Left lobe of liver (tissue), 2 donors: ENCODE measurements at regions not wholly inside any gene's neighbourhood (a gene's known extent, or its start where the extent isn't known, plus 50 kb on each side); places are given as distances from the start of the nearest gene placed in this dataset.
"Not testable (repeated sequence)": the region's sequence is repeated elsewhere in the genome, so short reads cannot be mapped to it uniquely, and the experiment has no call there.

Experiments used
- ATAC-seq: fragments of 200-7000 bp; cut with Tn5 transposase; one replicate; pipeline ENCODE4 v1.9.1; 2020; ENCODE audit warnings: mild to moderate bottlenecking, moderate library complexity
- DNase-seq: peaks from one replicate; pipeline ENCODE4 v3.0.0-alpha.2; 2020; ENCODE audit warnings: low spot score
- donor health status: DM: no; HTN: no; CAD: no; lungs with moderate emphysema.
- donor health status: DM: no; HTN: yes; CAD: no.

DNA sequence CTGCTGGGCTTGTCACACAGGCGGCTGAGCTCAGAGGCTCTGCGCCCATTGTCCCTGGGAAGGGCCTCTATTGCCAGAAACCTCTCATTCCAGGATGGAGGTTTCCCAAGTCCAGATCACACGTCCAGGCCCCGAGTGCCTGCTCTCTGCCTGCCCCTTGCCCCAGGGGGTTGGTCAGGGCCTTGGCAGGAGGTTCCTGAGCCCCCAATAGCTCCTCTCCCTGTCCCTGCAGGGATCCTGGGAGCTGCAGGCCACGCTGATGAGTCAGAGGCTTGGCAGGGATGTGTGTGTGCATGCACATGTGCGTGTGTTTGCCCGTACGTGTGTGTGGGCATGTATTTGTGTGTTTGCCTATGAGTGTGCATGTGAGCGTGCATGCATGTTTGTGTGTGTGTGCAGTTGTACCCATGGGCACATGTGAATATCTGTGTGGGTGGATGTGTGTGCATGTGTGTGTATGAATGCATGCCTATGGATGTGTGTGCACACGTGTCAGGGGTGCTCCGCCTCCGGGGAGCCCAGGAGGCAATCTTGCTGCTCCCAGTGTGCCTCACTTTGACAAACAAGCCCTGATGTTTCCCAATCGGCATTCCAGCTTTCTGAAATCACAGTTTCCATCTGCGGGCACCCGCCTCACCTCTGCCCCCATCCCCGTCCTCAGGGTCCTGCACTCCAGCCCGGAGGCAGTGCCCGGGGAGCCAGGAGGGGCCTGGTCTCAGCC lies 98.4 kb upstream of the GSE1 start:
- DNase-seq (peak; percentile 93), ATAC-seq (peak; percentile 79)

DNA sequence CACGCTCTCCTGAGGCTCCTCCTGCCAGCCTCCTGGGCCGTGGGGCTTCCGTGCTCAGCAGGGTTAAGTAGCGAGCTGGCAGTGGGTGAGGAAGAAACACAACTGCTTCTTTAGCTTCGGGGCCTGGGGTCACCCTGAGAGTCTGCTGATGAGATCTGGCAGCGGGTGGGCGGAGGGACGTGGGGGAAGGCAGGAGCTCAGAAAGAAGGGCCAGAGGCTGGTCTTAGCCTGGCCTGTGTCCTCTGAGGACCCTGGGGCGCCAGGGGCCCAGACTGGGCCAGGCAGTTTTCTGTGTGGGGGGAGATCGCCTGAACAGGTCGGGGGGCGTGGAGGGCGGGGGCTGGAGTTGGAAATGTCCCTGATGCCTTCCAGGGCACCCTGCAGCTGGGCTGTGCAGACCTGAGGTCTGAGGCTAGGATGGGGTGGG lies 97.8 kb upstream of the GSE1 start:
- DNase-seq = no peak
- ATAC-seq = no peak

DNA sequence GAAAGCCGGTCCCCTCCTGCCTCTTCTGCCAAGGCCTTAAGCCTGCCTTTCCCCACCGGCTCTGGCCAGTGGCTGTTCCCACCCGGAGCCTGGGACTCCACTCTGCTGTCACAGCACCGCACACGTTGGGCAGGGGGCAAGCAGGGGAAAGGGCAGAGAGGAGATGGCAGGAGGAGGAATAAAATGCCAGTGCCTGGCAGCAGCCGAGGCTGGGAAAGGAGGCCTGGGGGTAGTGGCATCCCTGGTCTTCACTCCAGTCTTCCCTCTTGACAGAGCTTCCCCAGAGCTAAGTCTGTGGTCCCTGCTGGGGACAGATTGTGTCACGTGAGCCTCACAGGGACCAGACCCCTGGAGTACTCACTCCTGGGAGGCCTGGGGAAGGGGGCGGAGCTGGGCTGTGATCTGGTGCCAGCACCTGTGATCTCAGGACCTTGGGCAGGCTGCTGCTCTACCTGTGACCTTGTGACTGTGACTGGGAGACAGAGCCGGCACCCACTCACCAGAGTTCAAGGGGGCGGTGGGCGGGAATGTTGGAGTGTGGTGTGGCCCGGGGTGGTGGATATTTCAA lies 97.2 kb upstream of the GSE1 start:
- peak; percentile 93 for DNase-seq
- ATAC-seq = peak; percentile 67

DNA sequence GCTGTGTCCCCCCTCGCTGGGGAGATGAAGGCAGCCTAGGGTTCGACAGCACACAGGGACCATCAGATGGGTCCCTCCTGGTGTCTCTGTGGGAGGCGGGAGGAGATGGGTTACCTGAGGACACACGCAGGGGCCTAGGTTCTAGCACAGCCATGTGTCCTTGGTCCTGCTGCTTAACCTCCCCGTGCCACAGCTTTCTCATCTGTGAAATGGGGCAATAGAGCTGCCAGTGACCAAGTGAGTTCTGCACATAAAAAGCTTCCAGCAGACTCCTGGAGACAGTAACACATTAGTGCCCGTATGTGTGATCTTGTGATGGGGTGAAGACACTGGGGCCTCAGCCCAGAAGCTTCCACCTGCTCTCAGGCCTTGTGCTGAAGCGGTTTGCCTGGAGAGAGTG lies 96.0 kb upstream of the GSE1 start:
- DNase-seq (no peak), ATAC-seq (no peak)

DNA sequence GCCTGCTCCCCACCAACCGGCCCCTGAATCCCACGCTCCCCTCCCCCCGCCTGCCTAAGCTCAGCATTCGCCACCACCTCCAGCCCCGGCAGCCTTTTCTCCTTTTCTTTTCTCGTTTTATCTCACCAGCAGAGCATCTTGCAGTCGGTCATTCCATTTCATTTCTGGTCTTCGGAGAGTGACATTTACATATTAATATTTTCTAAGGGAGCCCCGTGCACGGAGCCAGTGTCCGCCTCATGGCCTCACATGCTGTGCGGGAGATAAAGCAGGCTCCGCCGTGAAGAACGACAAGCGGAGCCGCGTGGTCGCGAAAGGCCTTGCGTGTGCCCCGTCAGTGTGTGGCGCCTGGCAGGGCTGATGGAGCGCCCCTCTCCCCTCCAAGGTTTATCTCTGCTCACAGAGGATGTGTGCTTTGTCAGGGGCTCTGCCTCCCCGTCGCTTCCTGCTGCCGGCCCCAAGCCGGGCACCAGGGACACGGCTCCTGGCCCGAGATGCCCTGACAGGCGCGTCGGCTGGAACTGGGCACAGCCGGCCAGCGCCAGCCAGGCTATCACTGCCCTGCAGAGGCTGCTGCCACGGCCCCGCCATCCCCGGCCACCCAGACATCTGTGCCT lies 95.5 kb upstream of the GSE1 start:
- ATAC-seq = no peak

DNA sequence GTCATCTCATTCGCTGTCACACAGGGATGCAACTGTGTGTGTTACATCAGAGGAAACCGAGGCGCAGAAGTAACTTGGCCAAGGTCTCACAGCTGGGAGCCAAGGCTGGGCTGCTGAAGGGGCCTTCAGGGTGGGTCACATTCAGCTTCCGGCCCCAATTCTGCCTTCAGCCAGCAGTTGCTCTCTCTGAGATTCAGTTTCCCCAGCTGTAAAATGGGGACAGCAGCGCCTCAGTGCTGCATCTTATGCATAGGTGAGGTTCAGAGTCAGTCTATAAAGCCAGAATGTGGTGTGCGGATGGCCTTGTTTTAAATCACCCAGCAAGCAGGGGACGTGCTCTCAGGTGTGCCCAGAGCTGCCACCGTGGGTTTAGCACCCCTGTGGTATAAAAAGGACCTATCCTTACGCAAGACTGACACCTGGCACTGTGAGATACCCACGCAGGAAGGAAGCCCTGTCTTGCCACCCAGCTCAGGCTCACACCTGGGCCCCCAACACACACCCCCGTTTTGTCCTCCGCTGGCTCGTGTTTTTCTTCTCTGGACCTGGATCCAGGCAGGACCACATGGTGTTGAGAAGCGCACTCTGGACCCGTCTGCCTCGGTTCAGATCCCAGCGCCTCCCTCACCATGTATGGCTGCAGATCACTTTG lies 94.6 kb upstream of the GSE1 start:
- ATAC-seq (no peak), DNase-seq (no peak)

More for the DNA sequence above, 95.5 kb upstream of the GSE1 start:
- DNase-seq = no peak

DNA sequence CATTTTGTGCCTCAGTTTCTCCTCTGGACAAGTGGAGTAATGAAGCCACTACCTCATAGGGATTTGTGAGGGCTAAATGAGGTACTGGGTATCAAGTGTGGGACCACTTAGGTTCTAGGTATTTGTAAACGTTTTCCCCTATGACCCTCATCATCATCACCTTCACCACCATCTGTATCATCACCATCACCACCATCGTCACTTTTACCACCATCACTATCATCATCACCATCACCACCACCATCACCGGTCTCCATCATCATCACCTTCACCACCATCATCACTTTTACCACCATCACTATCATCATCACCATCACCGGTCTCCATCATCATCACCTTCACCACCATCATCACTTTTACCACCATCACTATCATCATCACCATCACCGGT lies 94.1 kb upstream of the GSE1 start:
- DNase-seq, ATAC-seq: not testable (repeated sequence)

DNA sequence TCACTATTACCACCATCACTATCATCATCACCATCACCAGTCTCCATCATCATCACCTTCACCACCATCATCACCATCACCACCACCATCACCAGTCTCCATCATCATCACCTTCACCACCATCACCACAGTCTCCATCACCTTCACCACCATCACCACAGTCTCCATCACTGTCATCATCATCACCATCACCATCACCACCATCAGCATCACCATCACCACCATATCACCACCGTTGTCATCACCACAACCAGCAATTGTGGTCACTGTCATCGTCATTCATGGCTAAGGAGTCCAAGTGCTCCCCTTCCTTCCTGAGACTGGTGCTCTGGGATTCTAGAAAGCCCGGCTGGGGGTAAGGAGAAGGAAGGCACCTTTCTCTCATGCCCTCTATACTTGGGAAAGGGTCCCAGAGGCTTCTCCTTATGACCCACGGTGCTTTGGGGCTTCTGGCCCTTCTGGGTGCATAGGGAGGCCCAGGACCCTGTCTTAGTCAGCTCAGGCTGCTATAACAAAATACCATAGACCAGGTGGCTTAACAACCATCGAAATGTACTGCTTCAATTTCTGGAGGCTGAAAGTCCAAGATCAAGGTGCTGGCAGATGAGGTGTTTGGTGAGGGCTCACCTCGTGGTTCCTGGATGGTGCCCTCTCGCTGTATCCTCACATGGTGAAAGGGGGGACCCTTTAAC lies 93.4 kb upstream of the GSE1 start:
- DNase-seq = no peak
- no peak for ATAC-seq

DNA sequence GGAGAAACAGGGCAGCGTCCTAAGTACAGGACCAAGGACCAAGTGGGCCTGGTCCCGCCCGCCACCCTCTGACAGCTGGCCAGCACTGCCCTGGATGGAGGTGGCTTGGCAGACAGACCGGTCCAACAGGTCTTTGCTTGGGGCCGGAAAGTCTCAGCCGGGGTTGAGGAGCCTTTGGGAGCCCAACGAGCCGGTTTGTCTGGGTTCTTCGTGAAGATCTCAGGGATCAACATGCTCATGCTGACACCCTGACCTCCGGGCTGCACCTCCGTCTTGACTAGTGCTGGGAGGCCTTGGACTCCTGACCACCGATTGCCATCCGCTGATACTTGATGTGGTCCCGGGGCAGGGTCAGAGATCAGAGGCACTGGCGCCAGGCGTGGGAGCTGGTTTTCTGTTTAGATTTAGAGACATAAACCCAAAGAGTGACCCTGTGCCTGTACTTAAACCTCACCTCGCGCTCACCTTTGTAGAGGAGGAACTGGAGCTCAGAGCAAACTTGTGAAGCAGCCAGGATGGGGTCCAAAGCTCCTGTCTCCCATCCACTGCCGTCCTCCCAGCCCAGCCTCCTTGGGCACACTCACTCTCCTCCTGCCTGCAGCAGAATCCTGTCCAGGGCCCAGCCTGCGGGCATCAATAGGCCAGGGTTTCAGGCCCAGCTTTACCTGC lies 92.1 kb upstream of the GSE1 start:
- peak; percentile 80 for DNase-seq
- ATAC-seq = peak; percentile 7

DNA sequence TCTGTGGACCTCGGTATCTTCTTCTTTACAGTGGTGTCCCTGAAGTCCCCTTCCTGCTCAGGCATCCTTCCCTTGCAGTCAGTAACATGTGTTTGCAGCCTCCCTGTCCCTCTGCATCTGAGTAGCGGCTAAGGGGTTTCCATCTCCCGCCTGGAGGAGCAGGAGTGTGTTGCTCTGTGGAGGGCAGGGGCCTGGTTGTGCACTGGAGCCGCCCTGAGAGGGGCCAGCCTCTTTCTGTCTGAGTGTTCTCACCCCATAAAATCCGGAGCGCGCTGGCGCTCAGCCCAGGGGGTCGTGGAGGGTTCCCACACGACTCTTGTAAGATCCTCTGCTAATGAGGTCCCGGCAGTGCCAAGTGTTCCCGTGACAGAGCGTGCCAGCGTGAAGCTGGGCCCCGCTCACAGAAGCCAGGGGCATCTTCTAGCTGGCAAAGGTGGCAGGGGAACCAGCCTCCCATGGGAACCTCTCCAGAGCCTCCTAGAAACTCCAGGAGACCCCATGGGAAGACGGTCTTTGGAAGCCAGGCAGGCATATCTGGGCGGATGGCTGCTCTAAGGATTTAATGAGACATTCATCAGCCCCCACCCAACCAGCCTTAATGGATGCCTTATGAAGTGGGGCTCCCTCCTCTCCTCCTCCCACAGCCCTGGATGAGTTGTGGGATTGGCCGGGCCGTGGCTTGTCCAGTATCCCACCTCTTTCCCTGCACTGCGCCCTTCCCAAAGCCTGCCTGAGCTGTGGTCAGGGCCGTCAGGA lies 91.4 kb upstream of the GSE1 start:
- ATAC-seq = no peak
- DNase-seq = no peak

DNA sequence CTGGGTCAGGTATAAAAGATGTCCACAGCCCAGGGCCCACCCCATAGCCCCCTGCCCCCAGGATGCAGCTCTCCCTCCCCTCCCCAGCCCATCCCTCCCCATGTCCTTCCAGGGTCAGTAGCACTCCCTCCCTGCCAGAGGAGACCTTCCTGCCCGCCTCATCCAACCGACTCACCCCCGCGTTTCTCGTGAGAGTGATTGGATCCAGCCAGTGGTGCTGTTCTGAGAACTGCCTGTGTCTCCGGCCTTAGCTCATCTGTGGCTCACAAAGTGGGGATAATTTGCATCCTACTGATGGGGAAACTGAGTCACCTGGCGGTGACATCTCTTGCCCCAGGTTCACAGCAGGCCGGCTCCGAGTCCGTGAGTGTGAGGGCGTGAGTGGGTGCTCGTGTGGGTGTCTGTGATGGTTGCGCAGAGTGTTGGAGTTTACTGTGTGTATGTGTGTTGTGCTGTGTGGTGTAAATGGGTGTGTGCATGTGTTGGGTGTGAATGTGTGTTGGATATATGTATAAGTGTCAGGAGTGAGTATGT lies 90.7 kb upstream of the GSE1 start:
- DNase-seq (no peak), ATAC-seq (no peak)

DNA sequence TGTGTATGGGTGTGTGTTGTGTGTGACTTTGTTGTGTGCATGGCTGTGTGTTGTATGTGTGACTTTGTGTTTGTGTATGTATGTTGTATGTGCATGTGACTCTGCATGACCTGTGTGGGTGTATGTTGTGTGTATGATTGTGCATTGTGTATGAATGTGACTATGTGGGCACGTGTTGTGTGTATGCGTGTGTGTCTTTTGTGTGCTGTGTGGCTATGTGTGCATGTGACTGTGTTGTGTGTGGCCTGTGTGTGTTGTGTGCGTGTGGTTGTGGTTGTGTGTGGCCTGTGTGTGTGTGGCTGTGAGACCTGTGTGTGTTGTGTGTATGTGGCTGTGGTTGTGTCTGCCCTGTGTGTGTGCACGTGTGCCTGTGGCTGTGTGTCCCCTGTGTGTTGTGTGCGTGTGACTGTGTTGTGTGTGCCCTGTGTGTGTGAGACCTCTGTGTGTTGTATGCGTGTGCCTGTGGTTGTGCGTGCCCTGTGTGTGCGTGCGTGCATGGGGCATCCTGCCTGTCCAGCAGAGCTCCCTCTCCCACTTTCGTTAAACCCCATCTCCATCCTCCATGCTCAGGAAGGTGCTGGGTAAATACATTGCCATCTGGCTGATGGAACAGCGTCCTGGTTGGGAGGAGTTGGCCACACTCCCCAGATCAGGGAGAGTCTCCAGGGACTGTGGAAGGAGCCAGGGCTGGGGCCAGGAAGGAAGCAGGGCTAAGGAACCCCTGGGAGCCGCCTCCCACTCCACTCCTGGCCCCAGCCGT lies 90.1 kb upstream of the GSE1 start:
- ATAC-seq (no peak), DNase-seq (no peak)

DNA sequence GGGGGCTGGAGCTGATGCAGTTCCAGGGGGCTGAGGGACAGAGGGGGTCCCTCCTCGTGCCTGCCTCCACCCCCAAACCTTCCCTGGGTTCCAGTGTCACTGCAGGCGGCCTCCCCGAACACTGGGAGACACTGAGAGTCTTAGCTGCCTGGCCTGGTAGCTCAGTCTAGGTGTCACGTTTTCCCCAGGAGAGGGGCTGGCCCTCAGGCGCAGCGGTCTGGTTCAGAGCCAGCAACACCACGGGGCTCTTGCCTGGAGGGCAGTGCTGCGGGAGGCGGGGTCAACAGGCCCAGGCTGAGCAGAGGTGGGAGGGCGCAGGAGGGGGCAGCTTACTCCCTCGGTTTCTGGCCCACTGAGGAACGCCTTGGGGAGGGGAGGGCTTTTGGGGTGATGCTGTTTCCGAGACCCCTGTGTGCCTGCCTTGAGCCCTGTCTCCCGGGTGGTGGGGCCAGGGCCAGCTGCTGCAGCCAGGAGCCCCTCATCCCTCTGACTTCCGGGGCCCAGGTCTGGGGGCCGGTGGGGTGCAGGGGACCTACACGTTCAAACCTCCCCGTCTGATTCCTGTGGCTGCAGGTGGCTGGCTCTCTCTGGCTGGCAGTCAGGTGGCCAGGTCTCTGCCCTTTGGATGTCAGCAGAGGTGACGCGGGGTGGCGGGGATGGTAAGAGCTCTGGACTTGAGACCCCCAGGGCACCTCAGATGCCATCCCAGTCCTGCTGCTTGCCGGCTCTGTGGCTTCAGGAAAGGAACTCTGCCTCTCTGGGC lies 89.3 kb upstream of the GSE1 start:
- DNase-seq (peak; percentile 80), ATAC-seq (peak; percentile 47)

DNA sequence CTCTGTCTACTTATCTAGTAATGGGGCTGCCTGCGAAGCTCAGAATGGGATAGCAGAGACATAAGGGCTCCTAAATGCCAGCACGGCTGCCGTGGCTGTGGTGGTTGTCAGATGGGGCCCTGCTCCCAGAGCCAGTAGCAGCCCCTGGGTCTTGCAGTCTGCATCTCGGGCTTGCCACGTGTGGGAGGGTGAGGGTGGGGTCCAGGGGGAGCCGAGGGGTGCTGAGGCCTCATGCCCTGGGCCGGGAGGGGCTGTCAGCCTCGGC lies 88.8 kb upstream of the GSE1 start:
- DNase-seq = no peak
- peak; percentile 4 for ATAC-seq

DNA sequence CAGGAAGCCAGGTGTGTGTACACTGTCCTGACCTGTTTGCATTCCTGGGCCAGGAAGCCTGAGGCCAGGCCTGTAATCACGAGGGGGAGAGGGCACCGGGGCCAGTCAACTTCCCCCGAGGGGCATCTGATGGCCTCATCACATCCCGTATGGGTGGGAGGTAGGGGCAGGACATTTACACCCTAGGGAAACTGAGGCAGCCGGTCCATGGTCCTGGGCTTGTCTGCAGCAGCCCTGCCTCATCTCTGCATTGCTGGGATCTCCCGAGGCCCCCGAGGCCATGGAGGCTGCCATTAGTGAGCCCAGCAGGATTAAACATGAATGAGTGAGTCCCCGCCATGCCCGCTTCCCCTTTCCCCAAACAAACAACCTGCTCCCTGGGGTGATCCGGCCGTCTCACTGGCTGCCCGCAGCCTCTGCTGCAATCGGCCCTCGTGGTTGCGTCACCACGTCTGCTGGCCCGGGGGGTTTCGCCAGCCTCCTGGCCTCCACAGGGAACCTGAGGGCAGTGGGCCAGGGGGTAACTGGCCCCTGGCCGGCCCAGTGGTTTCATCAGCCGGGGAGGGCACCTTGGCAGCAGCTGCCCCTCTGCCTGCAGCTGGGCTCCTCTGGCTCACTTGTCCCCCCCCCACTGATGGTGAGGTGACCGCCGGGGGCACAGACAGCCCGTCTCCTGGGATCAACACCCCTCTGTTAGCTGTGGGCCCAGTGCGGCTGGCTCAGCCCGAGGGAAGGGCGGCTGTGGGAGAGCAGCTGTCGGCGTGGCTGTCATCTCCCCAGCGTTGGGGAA lies 88.3 kb upstream of the GSE1 start:
- peak; percentile 52 for ATAC-seq
- peak; percentile 96 for DNase-seq

DNA sequence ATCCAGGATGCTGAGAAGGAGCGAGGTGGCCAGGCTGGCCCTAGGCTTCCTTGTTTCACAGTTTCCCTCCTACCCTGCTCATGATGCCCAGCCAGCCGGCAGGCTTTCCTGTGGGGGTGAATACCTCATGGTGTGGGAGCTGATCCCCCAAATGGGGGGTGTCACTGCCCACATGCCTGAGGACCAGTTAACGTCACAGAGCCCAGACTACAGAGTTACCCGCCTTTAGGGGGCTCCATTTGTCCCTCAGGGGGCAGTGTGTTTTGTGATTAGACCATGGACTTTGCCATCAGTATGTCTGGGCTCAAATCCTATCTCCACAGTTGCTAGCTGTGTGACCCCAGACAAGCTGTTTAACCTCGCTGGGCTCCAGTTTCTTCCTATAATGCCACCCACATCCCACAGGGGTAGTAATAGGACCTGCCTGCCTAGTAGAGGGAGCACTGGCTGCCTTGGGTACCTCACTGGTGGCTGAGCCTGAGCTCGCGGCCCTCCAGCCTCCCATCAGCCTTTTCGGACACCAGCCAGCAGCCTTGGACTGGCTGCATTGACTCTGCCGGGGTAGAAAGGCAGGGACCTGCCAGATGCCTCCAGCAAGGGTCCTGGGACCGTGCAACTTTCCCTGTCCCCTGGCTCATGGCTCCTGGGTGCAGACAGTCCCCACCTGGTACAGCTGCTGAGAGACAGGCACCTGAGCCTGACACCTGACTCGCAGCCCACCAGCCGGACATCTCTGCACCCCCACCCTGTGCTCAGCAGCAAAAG lies 87.5 kb upstream of the GSE1 start:
- ATAC-seq (peak; percentile 3), DNase-seq (no peak)
